K562 (cell line): ENCODE measurements at regions not wholly inside any gene's neighbourhood (a gene's known extent, or its start where the extent isn't known, plus 50 kb on each side); places are given as distances from the start of the nearest gene placed in this dataset.

Experiments
- ATAC-seq: fragments of 200-7000 bp; cut with Tn5 transposase; 3 replicates; pipeline ENCODE4 v1.9.1; 2020; ENCODE audit warnings: moderate library complexity
- BruUV-seq: library from RNA; stranded (reverse); fragments of 400-500 nt; replicated peaks from 2 replicates; lab custom pipeline; 2021; lab: Mats Ljungman, UMichigan
- CTCF ChIA-PET: fragments of 300-600 bp; formaldehyde crosslinking; extraction: SDS; loops from one replicate; lab custom pipeline; 2021; ENCODE audit warnings: low intra/inter-chr PET ratio; lab: Yijun Ruan, JAX
- POLR2A ChIA-PET: fragments of 300-600, 350-650 bp; sonication (Branson Sonifier 250); formaldehyde crosslinking; extraction: SDS; loops from one replicate; lab custom pipeline; 2021; ENCODE audit warnings: antibody characterized with exemption, inconsistent platforms; lab: Yijun Ruan, JAX
- DNase-seq, 4 experiments: peaks; one replicate each; pipeline versions ENCODE4 v3.0.0 to v3.0.0-alpha.2; 2011 to 2018; ENCODE audit warnings: low spot score in 3 of 4, mixed read lengths in 3 of 4; ENCODE audit errors: extremely low read depth in 1 of 4
- FAIRE-seq: peaks from 2 replicates; lab custom pipeline; 2011; peaks lifted over from hg19 to GRCh38; lab: Jason Lieb, UNC
- H2AFZ ChIP-seq: 2 replicates; pipeline ENCODE4 v1.6.0; 2011; ENCODE audit warnings: low read depth, low read length, control low read depth, inconsistent platforms
- H3K27ac ChIP-seq: fragments of 200-600 bp; 3 replicates; pipeline ENCODE4 v1.8.0; 2011; ENCODE audit warnings: low read depth, mild to moderate bottlenecking, control low read depth, inconsistent platforms, low read length, moderate library complexity, mixed read lengths; ENCODE audit errors: extremely low read depth
- H3K27me3 ChIP-seq, 2 experiments: fragments of 300-600 bp in 1 of 2; 2 replicates in 1 of 2; 3 replicates in 1 of 2; pipeline versions ENCODE4 v1.6.0 to v1.8.0; 2011; ENCODE audit warnings: inconsistent platforms in 2 of 2, low read length in 2 of 2, mild to moderate bottlenecking in 1 of 2, mixed read lengths in 1 of 2, moderate library complexity in 1 of 2; ENCODE audit not compliant: control insufficient read depth in 2 of 2, insufficient read depth in 2 of 2
- H3K36me3 ChIP-seq: fragments of 300-600 bp; 3 replicates; pipeline ENCODE4 v1.8.0; 2011; ENCODE audit warnings: mild to moderate bottlenecking, low read length, inconsistent platforms; ENCODE audit not compliant: control insufficient read depth, insufficient read depth
- H3K4me1 ChIP-seq, 2 experiments: fragments of 200-600 bp in 1 of 2; replicated peaks in 1 of 2; 2 replicates in 1 of 2; 3 replicates in 1 of 2; pipeline versions ENCODE4 v1.5.1 to v1.8.0; 2011; ENCODE audit warnings: inconsistent platforms in 2 of 2, low read length in 2 of 2, mild to moderate bottlenecking in 1 of 2, mixed read lengths in 1 of 2, moderate library complexity in 1 of 2; ENCODE audit not compliant: control insufficient read depth in 2 of 2, insufficient read depth in 2 of 2
- H3K4me2 ChIP-seq: 2 replicates; pipeline ENCODE4 v1.6.1; 2011; ENCODE audit warnings: low read length, control low read depth, inconsistent platforms, mixed read lengths; ENCODE audit not compliant: insufficient read depth
- H3K4me3 ChIP-seq: fragments of 200-600 bp; sonication (generic), shearing (Covaris generic); 2 replicates; pipeline ENCODE4 v1.5.1; 2016; ENCODE audit warnings: control low read depth, inconsistent platforms
- H3K79me2 ChIP-seq: fragments of 200-600 bp; 3 replicates; pipeline ENCODE4 v1.8.0; 2011; ENCODE audit warnings: low read length, inconsistent platforms; ENCODE audit not compliant: control insufficient read depth, insufficient read depth
- H3K9ac ChIP-seq, 2 experiments: 2 replicates each; pipeline versions ENCODE4 v1.6.0 to v1.6.1; 2011; ENCODE audit warnings: low read depth in 2 of 2, low read length in 2 of 2, control low read depth in 1 of 2, inconsistent platforms in 1 of 2, mild to moderate bottlenecking in 1 of 2, mixed read lengths in 1 of 2; ENCODE audit not compliant: insufficient read depth in 1 of 2
- H3K9me1 ChIP-seq: one replicate; pipeline ENCODE4 v1.6.0; 2011; ENCODE audit warnings: inconsistent platforms, mild to moderate bottlenecking, low read length, moderate library complexity; ENCODE audit not compliant: control insufficient read depth, insufficient read depth
- H3K9me3 ChIP-seq: replicated peaks from 2 replicates; pipeline ENCODE4 v1.5.1; 2011; ENCODE audit warnings: low read depth, low read length, inconsistent platforms; ENCODE audit not compliant: control insufficient read depth, insufficient read depth
- H4K20me1 ChIP-seq: replicated peaks from 2 replicates; pipeline ENCODE4 v1.6.1; 2011; ENCODE audit warnings: low read length, inconsistent platforms, mixed read lengths; ENCODE audit not compliant: control insufficient read depth, insufficient read depth
- COPS2 ChIP-seq: fragments of 450-650 bp; conservative IDR thresholded peaks from 2 replicates; pipeline ENCODE4 v1.6.1; 2016; ENCODE audit warnings: mild to moderate bottlenecking, moderate library complexity
- E2F8 ChIP-seq: fragments of 450-650 bp; IDR thresholded peaks from 2 replicates; pipeline ENCODE4 v1.7.1; 2018; ENCODE audit warnings: mild to moderate bottlenecking, low read depth; ENCODE audit not compliant: partially characterized antibody
- KAT8 ChIP-seq: fragments of 450-650 bp; IDR thresholded peaks from 2 replicates; pipeline ENCODE4 v1.6.1; 2016; ENCODE audit warnings: low read depth, mild to moderate bottlenecking
- MED1 ChIP-seq: sonication (generic); formaldehyde crosslinking; IDR thresholded peaks from 2 replicates; pipeline ENCODE4 v1.8.1; 2023; ENCODE audit warnings: missing genetic modification reagents, borderline replicate concordance
- MEIS2 ChIP-seq: fragments of 450-650 bp; IDR thresholded peaks from 2 replicates; pipeline ENCODE4 v1.6.1; 2014; ENCODE audit warnings: mild to moderate bottlenecking; ENCODE audit not compliant: partially characterized antibody
- MTA3 ChIP-seq: fragments of 450-650 bp; formaldehyde crosslinking; IDR thresholded peaks from 2 replicates; pipeline ENCODE4 v1.6.1; 2017; ENCODE audit warnings: mild to moderate bottlenecking, borderline replicate concordance
- NR0B1 ChIP-seq: fragments of 450-650 bp; IDR thresholded peaks from one replicate; pipeline ENCODE4 v1.6.1; 2018; ENCODE audit warnings: mild to moderate bottlenecking, moderate library complexity; ENCODE audit not compliant: partially characterized antibody
- USF2 ChIP-seq: sonication (generic); formaldehyde crosslinking; IDR thresholded peaks from 2 replicates; pipeline ENCODE4 v1.5.0; 2020; ENCODE audit warnings: missing genetic modification reagents
- ZNF280A ChIP-seq: fragments of 450-650 bp; IDR thresholded peaks from 2 replicates; pipeline ENCODE4 v1.6.1; 2018; ENCODE audit warnings: mild to moderate bottlenecking, low read depth; ENCODE audit not compliant: partially characterized antibody
- WGBS: fragments of 100-300 bp; shearing (Covaris generic); methylation state at CpG from one replicate; pipeline ENCODE4 v1.1.6; 2016; ENCODE audit warnings: low coverage, mixed read lengths; ENCODE audit not compliant: insufficient coverage; ENCODE audit errors: missing lambda C conversion rate; 5-methylcytosine and 5-hydroxymethylcytosine counted together
- in situ Hi-C: fragments of 300-500 bp; cut with MboI; formaldehyde crosslinking; loops from 4 replicates; pipeline ENCODE4 v1.15.0; 2018; ENCODE audit warnings: inconsistent platforms, mixed read lengths
- intact Hi-C: fragments of 100-400 bp; cut with micrococcal nuclease; formaldehyde crosslinking; loops from 2 replicates; pipeline ENCODE4 v1.14.2; 2022
- TF ChIP-seq, protein P1 (sequence below): fragments of 450-650 bp; formaldehyde crosslinking; IDR thresholded peaks from 2 replicates; pipeline ENCODE4 v1.4.0; 2020; ENCODE audit warnings: mild to moderate bottlenecking, mixed read lengths
- TF ChIP-seq, protein P2 (sequence below): fragments of 450-650 bp; IDR thresholded peaks from 2 replicates; pipeline ENCODE4 v1.6.1; 2016

DNA sequence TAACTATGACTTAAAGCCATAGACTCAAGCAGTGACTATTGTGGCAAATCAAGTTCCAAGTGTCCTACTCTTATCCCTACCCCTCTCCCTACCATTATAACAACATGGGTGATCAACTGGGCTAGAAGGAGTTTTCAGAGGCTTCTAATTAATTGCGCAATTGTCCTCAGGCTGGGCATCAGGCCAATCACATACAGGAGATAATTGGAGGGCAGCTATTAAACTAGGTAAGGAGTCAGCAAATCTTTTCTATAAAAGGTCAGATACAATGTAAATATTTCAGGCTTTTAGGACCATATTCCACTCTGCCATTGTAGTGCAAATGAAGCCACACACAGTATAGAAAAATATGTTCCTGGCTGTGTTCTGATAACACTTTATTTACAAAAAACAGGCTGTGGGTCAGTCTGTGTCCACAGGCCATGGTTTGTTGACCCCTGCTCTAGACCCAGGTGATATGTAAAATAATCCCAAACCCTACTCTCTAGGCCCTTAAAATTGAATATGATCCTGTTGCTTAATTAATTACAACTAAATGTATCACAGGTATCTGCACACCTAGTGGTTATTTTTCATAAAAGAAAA lies 141.4 kb upstream of the PIK3R1 start (continued):
- TF ChIP-seq NR0B1 (no peak), ZNF280A (no peak), KAT8 (no peak)
- TF ChIP-seq, all 486 proteins: peak for 2

DNA sequence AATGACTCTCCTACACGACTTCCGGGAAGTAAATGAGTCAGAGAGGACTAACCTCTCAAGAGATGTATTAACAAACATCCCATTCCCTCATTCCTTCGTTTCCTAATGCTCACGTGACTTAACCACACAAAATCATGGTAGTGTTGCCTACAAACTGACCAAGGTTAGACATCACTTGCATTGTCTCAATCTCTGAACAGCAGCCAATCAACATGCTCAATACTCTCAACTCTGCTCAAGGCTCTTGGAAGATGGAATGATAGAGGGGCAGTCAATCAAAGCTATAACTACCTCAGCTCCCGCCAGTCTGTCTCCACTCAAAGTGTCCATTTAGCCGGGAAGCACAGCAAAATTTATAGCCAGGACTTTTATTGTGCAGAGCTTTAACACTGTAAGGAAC lies 143.8 kb upstream of the PIK3R1 start:
- WGBS = 2% methylated on average over 6 of the region's 6 CpGs
- no peaks in the 10 kb centered on the region for H3K9me3 ChIP-seq
- DNase-seq (no peak), FAIRE-seq (no peak), ATAC-seq (no peak)
- intact Hi-C loops = no loop called here
- H3K4me3 ChIP-seq = no peak overlapping the region
- no peaks in the 10 kb centered on the region for H3K79me2 ChIP-seq
- H3K4me2 ChIP-seq = no peak overlapping the region
- in situ Hi-C loops = no loop called here
- H3K9me1 ChIP-seq = no peaks in the 10 kb centered on the region
- no peak overlapping the region for H3K27ac ChIP-seq
- no peak overlapping the region for H3K9ac ChIP-seq
- ChIA-PET CTCF (no interaction called here), POLR2A (no interaction called here)
- no peaks in the 10 kb centered on the region for H4K20me1 ChIP-seq
- no peaks in the 10 kb centered on the region; a peak in 1 of 5 replicates for H3K27me3 ChIP-seq
- H3K36me3 ChIP-seq = no peaks in the 10 kb centered on the region
- H3K4me1 ChIP-seq = no peaks in the 10 kb centered on the region
- BruUV-seq = no TSS peak
- H2AFZ ChIP-seq = no peak overlapping the region
- TF ChIP-seq MED1 (CRISPR knock-in tag) (no peak), COPS2 (no peak), USF2 (peak; percentile 30; the same call in 1 of the 2 replicates), E2F8 (no peak), MEIS2 (no peak), MTA3 (no peak)
- TF ChIP-seq, protein P1, sequence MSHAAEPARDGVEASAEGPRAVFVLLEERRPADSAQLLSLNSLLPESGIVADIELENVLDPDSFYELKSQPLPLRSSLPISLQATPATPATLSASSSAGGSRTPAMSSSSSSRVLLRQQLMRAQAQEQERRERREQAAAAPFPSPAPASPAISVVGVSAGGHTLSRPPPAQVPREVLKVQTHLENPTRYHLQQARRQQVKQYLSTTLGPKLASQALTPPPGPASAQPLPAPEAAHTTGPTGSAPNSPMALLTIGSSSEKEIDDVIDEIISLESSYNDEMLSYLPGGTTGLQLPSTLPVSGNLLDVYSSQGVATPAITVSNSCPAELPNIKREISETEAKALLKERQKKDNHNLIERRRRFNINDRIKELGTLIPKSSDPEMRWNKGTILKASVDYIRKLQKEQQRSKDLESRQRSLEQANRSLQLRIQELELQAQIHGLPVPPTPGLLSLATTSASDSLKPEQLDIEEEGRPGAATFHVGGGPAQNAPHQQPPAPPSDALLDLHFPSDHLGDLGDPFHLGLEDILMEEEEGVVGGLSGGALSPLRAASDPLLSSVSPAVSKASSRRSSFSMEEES (CRISPR knock-in tag) = peak; percentile 74
- TF ChIP-seq, protein P2, sequence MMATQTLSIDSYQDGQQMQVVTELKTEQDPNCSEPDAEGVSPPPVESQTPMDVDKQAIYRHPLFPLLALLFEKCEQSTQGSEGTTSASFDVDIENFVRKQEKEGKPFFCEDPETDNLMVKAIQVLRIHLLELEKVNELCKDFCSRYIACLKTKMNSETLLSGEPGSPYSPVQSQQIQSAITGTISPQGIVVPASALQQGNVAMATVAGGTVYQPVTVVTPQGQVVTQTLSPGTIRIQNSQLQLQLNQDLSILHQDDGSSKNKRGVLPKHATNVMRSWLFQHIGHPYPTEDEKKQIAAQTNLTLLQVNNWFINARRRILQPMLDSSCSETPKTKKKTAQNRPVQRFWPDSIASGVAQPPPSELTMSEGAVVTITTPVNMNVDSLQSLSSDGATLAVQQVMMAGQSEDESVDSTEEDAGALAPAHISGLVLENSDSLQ = peak; percentile 19; the same call in 1 of the 2 replicates
